Hematopoietic multipotent progenitor cell treated with erythropoietin and hydrocortisone succinate and interleukin-3 and kit ligand, for 8 days (in vitro differentiated cells): ENCODE measurements at regions not wholly inside any gene's neighbourhood (a gene's known extent, or its start where the extent isn't known, plus 50 kb on each side); places are given as distances from the start of the nearest gene placed in this dataset.
"Not testable (repeated sequence)": the region's sequence is repeated elsewhere in the genome, so short reads cannot be mapped to it uniquely, and the experiment has no call there.

Experiments used
- DNase-seq: peaks from one replicate; pipeline ENCODE4 v3.0.0-alpha.2; 2015

DNA sequence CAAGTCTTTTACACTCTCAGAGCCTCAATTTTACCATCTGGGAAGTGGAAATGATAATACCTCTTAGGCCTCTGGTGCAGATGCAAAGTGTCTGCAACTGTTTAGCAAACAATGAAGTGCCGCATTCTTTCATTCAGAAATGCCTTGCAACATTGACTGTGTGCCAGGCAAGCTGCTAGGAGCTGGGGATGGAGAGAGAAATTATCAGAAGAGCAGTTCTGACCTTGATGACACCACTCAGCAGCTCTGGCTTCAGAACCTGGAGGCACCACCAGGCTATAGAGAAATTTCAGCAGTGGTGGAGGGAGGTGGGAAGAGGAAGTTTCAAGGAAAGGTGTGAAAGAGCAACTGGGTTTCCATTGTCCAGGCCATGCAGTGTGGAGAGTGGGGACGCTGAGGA, 78.1 kb upstream of the HABP2 start:
- DNase-seq, result no peak

DNA sequence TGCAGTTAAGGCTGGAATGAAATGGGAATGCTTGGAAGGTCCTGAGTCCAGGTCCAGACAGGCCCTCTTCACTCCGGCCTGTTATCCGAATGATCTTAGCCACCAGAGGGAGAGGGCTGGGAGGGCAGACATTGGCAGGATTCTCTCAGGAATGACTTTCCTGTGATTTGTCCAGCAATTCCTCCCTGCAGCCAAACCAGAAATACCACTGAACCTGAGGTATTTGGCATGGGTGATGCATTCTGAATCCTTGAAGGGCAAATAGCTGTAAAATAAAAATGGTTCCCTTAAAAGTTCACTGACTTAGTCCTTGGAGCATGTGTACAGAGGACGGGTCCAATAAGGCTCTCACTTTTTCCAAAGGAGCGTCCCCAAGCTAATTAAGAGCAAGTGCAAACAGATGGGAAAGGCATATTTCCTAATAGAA, 77.5 kb upstream of the HABP2 start:
- no peak for DNase-seq

DNA sequence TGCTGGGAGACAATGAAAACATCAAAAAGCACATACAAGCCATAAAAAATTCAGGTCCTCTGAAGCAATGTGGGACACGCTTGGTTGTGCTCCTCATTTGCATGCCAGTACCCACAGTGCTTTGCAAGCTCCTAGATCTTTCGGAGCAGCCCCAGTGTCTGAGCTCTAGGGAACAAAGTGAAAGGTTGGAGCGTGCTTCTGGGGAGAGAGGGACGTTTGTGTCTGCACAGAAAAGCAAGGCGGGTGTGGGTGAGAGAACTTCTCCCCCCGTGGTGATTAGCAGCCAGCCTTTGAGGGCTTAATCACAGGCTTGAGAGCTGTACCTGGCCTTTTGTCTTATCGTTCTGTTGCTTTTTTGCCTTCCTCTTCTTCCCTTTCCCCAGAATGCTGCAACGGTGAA, 76.7 kb upstream of the HABP2 start:
- no peak for DNase-seq

DNA sequence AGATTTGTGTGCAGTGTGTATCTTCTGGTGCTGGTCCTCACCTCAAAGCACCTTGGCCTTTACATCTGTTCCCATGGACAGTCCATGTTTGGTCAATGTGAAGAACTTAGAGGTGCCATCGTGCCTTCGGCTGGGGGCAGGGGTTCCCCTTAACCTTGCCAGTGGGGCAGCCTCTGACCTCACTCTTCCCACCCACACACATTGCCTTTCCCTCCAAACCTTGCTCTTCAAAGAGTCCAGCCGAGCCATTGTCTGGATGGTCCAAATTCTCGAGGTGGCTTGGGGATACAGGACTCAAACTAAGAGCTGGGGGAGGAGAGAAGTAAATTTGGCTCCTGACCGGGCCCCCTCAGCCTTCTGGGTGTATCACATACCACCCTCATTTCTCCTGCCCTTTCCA, 76.2 kb upstream of the HABP2 start:
- DNase-seq, result no peak

DNA sequence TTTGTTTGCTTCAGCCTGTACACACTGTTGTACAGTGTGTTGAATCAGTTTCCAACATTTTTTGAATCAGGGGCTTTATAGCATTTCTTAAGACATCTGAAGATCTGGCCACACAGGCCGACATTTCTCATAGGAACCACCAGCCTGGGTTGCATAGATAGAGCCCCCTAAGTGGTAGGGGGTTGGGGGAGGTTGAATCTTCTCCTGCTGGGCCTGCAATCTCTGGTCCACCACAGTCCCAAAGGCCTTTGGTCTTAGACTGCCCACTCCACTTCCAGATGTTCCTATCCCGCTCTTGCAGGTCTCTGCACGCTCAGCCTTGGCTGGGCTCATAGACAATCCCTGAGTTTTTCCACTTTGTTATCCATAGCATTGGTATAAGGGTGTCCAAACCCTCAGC, 75.4 kb upstream of the HABP2 start:
- no peak for DNase-seq

DNA sequence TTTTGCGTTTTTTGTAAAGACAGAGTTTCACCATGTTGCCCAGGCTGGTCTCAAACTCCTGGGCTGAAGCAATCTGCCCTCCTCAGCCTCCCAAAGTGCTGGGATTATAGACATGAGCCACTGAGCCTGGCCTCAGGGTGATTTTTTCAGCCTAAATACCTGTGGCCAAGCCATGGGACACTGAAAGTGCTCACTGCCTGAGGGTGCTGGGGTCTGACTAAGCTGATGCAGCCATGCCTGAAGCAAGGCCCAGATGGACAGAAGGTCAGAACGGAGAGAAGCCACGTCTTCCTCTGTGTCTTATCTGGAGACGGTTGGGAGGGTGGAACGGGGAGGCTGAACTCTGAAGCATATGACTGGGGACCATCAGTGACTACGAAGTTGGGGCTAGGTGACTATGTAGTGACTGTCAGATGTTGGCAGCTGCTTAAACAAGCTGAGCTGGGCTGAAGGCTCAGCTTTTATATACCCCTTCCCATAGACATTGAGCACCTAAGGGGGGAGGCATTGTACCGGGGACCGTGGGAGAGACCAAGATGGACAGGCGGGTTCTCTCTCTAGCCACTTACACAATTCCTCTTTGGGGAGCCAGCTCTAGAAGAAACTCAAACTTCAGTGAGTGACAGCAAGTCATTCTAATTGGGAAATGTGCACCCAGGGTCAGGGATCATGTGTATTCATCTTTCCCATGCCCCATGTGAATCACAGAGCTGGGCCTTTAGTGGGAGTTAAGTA, 73.3 kb upstream of the HABP2 start:
- no peak for DNase-seq

DNA sequence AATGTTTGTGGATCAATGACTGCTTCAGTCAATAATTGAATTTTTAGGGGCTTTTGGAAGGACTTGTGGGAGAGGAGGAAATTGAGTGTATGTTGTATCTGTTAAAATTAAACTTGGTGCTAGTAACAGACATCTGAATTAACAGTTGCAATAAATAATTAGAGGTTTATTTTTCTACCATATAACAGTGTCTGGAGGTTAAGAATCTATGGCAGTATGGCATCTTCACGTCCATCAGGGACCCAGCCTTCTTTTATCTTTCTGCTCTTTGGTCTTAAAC, 72.8 kb upstream of the HABP2 start:
- DNase-seq, result no peak

DNA sequence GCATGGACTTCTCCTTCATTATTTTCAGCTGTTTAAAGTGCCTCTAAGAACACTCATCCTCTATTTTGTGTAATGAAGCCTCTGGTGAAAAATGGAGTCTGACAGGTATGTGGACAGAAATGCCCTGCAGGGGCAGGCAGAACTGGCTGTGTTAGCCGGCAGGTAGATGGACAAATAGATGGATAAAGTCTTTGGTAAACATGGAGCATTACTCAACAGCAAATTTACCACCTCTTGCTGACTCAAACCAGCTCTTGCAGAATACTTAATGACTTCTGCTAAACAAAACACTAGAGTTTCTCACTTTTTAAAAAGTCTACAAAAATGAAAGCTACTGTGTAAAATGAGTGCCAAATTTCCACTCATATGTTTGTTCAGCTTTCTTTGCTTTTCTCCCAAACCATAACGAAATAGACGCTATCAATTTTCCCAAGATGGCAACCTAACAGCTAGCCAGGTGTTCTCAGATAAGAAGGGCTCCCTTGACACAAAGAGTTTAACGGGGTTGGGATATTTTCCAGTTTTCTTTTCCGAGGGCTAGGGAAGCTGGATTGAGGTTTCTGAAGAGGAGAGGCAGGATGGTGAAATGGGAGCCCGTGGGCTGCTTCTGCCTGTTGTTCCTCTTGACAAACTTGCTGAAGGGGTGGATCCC, 71.9 kb upstream of the HABP2 start:
- DNase-seq, result no peak

DNA sequence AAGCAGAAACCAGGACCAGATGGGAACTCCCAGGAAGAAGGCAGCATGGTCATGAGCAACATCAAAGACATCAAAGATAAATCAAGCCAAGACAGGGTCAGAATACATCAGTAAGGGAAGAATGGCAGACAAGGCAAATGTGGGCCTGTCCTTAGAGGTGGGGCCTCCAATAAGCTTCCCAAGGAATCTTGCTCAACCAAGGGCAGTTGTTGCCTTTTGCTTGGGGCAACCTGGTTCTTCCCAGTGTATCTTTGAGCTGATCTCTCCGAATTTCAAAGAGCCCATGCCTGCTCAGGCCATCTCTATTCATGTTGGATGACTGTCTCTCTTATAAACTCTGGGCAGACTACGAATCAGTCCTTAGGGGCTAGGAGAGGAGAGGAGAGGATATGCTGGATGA, 68.4 kb upstream of the HABP2 start:
- DNase-seq, result no peak

DNA sequence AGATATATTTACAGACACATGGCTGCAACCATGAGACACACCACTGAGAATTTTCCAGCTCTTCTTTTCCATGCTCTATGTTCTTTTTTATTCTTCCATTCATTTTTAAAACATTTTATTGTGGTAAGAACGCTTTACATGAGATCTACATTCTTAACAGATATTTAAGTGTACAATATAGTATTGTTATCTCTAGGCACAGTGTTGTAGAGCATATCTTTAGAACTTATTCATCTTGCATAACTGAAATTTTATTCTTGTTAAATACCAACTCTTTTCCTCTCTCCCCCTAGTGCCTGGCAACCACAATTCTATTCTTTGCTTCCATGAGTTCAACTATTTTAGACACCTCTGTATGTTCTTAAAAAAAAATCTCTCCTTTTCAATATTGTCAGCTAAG, 67.1 kb upstream of the HABP2 start:
- no peak for DNase-seq

DNA sequence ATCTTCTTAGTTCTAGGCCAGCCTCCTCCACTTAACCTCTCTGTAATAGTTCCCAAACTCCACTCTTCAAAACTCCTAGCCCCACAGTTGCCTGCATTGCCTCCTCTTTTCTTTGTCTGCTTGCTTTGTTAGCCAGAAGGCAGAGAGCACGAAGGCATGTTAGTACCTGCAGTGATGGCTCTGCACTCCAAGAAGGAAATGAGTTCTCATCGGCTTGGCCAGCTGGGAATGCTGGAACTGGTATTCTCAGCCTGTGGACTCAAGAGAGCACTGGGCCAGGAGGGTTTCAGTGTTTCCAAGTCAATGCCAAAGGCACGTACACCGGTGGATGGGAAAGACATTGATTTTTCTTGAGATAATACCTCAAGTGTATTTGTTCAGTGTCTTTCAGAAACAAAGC, 66.3 kb upstream of the HABP2 start:
- no peak for DNase-seq

DNA sequence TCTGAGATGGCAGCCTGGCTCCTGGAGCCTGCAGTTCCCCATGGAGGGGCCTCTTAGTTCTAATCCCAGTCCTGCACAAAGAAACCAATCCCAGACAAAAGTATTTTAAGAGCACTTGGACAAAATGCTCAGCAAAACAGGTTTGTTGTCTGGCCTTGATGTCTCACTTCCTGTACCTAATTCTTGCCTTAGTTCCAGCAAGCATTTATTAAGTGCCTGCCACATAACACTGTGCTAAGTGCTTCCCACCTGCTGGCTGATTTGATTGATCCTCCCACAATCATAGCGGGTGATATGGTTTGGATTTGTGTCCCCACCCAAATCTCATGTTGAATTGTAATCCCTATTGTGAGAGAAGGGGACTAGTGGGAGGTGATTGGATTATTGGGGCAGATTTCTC, 65.7 kb upstream of the HABP2 start:
- no peak for DNase-seq

DNA sequence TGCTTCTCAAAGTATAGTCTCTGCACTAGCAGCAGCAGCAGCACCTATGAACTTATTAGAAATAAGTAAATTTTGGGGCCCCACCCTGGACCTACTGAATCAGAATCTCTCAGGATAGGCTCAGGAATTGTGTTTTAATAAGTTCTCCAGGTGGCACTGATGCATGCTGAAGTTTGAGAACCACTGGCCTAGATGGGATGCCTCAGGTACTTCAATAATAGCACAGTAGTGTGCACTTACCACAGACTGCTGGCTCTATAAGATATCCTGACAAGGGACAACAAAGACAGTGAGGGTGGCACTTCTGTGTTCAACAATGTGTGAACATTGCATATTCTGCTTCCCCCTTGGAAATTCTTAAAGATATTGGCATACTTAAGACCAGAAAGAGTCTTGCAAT, 64.7 kb upstream of the HABP2 start:
- no peak for DNase-seq

DNA sequence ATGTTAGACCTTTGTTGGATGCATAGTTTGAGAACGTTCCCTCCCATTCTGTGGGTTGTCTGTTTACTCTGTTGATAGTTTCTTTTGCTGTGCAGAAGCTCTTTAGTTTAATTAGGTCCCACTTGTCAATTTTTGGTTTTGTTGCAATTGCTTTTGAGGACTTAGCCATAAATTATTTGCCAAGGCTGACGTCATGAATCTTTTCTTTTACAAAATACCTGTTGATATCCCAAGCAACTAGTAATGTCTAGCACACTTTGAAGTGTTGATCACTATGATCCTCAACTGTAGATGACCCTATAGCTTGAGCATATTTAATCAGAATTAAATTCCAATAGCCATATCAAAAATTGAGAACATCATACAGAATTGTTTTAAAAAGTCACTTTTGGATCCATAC, 63.3 kb upstream of the HABP2 start:
- DNase-seq, result not testable (repeated sequence)

DNA sequence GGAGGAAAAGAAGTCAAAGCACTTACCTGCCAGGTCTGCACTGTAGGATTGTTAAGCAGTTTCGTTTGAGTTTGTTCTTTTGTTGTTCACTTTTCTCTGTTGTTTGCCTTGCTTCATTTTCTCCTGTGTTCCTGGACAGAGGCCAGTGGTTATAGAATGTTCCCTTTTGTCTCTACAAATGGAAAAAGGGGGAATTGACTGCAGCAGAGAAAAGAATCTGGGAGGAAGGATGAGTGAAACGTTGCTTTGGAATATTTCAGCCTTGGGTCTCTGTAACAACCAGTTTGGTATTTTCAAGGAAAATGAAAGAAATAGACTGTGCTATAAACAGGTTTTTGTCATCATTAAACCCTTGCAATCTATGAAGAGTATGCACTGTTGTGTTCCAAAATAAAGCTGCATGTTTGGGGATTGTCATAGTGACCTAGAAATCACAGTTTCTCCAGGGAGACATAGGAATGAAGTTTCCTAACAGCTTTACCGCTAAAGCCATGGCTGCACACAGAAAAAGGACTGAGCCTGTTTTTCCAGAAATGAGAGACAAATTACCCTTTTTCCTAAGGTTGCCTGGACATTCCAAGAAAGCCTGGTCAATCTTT, 60.8 kb upstream of the HABP2 start:
- no peak for DNase-seq

DNA sequence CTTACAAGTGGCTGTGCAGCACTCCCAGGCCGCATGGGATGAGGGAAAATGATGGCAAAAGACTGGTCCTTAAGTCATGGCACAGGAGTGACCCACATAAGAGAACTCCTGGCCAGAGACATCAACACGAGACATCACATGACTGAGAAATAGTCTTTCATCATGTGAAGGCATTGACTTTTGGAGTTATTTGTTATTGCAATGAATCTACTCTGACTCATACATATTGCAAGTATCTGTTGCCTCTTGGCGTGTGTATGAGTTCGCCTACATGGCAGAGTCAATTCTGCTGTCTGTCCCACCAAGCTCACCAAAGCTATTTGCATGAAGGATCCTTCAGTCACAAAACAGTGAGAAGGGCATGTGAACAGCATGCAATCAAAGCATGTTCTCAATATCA, 59.7 kb upstream of the HABP2 start:
- DNase-seq, result no peak

DNA sequence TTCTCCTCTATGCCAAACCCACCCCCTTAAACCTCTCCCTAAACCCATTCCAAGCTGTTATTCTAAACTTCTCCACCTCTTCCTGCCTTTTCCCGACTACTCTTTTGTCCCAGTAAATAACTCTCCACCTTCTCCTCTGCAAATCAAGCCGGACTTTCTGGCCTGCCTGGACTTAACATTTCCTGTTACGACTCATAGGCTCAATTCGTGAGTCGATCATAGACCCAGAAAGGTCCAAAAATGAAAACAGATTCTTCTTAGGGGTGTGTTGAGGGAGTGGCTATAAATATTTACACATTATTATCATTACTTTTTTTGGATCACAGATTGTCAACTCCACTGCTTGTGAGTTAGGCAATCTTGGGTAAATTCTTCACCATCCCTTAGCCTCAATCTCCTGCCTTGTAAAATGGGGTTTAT, 59.0 kb upstream of the HABP2 start:
- DNase-seq, result no peak

DNA sequence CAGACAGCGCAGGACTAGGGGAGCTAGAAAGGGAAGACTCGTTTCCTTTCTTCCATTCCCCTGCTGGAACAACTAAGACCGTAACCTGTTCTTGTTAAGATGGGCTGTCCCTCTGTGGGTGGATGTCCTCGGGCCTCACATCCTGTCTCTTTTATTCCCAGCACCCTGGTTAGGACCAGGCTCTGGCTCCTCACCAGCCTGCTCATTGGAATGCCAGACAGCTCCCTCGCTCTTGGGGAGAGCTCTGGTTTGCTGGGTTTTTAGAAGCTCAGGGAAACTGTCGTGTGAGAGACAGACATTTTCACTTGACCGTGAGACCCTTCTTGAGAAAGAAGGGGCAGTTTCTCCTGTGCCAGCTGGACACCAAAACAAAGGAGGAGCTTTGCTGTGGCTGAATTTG, 58.1 kb upstream of the HABP2 start:
- no peak for DNase-seq

DNA sequence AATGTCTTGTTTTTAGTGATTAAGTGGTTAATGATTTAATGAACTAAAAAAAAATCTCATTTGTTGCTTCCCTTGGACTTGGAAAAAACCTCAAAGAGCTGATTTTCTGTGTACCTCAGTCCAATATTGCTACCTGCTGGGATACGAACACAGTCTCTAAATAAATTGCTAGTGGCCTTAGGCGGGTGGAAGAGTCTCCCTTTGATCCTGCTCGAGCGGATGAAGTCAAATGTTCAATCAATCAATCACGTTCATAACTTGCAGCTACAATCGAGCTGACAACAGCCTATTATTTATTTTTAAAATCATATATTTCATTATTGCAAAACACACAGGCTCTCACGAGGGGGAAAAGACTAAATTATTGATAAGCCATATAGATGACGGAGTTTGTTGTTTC, 57.3 kb upstream of the HABP2 start:
- no peak for DNase-seq

DNA sequence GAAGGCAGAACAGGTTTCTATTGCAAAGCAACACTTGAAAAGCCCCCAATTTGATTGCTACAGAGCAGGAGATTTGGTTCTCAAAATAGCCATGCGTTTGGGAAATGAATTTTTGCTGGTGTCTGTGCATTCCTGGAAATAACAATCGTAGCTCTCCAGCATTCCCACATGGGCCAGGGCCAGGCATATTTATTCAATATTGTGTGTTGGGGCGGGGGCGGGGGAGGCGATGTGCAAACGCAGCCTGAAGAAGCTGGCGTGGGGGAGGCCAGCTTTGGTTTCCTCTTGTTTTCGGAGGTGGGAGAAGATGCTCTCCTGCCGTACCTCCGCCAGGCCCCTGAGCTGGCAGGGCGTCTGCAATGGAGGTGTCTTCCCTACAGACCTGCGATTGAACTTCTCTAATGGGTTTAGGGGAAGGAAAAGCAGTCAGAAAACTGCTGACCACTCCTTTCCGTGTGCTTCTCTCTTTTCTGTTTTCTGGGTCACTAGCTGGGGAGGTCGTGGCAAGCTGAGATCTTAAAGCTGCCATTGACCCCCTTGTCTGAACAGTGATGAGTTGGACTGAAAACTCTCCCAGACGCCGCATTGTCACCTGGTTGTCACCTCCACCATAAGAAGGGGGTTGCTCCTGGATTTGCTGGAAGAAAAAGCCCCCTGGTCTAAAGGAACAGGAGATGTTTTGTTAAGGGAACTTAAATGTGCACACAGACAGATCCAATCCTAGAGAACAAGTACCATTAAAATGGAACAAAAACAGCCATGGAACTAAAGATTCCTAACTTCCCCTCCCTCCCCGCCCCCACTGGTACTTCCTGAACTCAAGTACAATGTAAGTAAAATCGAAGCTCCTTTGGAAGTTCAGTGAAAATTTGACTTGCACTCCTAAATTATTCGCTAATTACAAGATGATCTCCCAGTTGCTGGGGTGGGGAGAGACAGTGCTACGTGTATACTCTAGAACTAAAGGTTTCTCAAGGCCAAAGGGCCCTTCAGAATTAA, 56.4 kb upstream of the HABP2 start:
- no peak for DNase-seq

DNA sequence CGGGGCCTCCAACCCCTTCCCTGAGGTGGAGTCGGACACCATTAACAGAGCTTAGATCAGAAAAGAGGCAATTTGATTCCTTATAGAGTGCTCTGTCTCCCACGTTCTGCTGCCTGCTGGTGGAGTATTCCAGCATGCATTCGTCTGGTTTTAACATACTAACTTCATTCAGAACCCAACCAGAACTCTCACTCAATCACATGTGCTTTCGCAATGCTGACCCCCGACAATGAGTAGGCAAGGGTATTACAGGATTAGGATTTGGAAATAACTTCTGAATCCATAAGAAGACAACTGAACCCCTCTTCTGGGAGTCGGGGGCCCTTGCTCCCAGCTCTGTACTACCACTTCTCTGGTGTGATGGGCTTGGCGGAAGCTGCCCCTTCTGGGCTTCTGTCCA, 55.7 kb upstream of the HABP2 start:
- no peak for DNase-seq

DNA sequence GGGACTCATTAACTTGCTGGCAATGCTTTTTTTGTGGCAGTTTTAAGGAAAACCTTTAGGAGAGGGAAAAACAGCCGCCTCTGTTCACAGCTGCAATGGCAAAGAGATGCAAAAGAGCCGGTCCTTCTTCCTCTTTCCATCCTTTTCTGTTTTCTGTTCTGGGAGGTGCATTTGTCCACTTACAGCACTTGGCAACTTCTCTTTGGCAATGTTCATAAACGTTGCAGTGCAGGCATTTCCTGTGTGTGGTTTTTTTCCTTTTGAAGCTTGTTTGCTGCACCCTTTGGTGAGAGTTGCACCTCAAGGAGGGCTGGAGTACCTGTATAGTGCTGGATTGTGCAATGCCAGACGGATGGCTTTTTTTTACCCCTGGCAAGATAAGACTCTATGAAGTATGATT, 53.9 kb upstream of the HABP2 start:
- no peak for DNase-seq

DNA sequence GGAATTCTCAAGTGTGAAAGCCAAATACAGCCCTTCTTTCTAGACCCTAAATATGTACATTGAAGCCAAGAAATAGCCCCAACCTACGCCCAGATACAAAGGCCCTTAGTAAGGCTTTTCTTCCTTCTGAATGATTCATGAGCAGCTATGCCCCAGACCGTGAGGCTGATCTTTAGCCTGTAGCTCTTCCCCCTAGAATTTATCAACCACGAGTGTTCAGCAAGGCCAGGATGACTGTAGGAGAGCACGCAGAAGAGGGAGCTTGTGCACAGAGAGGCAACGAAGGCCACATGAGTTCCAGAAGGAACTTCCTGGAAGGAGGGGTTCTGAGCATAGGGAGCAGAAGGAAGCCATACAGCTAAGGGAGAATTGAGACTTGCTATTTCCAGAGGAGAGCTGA, 53.0 kb upstream of the HABP2 start:
- no peak for DNase-seq

DNA sequence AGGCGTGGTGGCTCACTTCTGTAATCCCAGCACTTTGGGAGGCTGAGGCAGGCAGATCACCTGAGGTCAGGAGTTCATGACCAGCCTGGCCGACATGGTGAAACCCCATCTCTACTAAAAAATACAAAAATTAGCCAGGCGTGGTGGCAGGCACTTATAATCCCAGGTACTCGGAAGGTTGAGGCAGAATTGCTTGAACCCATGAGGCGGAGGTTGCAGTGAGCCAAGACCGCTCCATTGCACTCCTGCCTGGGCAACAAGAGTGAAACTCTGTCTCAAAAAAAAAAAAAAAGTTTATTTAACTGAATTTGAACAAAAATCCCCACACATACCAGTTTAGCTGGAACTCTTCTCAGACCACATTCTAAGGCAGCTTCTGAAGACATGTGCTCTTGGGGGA, 51.8 kb upstream of the HABP2 start:
- DNase-seq, result not testable (repeated sequence)
